Smooth muscle cell (in vitro differentiated cells): ENCODE measurements at regions not wholly inside any gene's neighbourhood (a gene's known extent, or its start where the extent isn't known, plus 50 kb on each side); places are given as distances from the start of the nearest gene placed in this dataset.

Experiments
- DNase-seq: peaks from one replicate; lab custom pipeline; 2025; ENCODE audit not compliant: unreplicated experiment; lab: John Stamatoyannopoulos, UW
- H2AFZ ChIP-seq: fragments of 200-600 bp; sonication (generic); 2 replicates; pipeline ENCODE4 v1.6.0; 2016; ENCODE audit warnings: antibody characterized with exemption, low read depth, mild to moderate bottlenecking
- H3F3A ChIP-seq: fragments of 200-600 bp; sonication (generic); 2 replicates; pipeline ENCODE4 v1.6.0; 2017; ENCODE audit warnings: antibody characterized with exemption, low read depth
- H3K27ac ChIP-seq: fragments of 200-600 bp; sonication (generic); 2 replicates; pipeline ENCODE4 v1.5.1; 2016; ENCODE audit warnings: low read depth, mild to moderate bottlenecking
- H3K27me3 ChIP-seq: fragments of 200-600 bp; sonication (generic); 2 replicates; pipeline ENCODE4 v1.6.1; 2016; ENCODE audit warnings: low read depth, mild to moderate bottlenecking
- H3K36me3 ChIP-seq: fragments of 200-600 bp; sonication (generic); 2 replicates; pipeline ENCODE4 v1.5.1; 2016; ENCODE audit warnings: low read depth
- H3K4me1 ChIP-seq: fragments of 200-600 bp; sonication (generic); 2 replicates; pipeline ENCODE4 v1.5.1; 2016; ENCODE audit warnings: low read depth
- H3K4me2 ChIP-seq: fragments of 200-600 bp; sonication (generic); 2 replicates; pipeline ENCODE4 v1.6.0; 2016; ENCODE audit warnings: mild to moderate bottlenecking
- H3K4me3 ChIP-seq: fragments of 200-600 bp; sonication (generic); 2 replicates; pipeline ENCODE4 v1.5.1; 2016; ENCODE audit warnings: mild to moderate bottlenecking
- H3K79me2 ChIP-seq: fragments of 200-600 bp; sonication (generic); 2 replicates; pipeline ENCODE4 v1.6.0; 2016; ENCODE audit warnings: low read depth, mild to moderate bottlenecking
- H3K9ac ChIP-seq: fragments of 200-600 bp; sonication (generic); 2 replicates; pipeline ENCODE4 v1.6.0; 2016; ENCODE audit warnings: low read depth
- H3K9me3 ChIP-seq: fragments of 200-600 bp; sonication (generic); replicated peaks from 2 replicates; pipeline ENCODE4 v1.5.1; 2016; ENCODE audit warnings: low read depth
- H4K20me1 ChIP-seq: fragments of 200-600 bp; sonication (generic); 2 replicates; pipeline ENCODE4 v1.6.0; 2016; ENCODE audit warnings: low read depth
- WGBS: methylation state at CpG from one replicate; pipeline ENCODE4 v1.1.7; 2016; ENCODE audit warnings: low lambda C conversion rate; 5-methylcytosine and 5-hydroxymethylcytosine counted together
- TF ChIP-seq, protein P1 (sequence below): fragments of 200-600 bp; sonication (generic); IDR thresholded peaks from 2 replicates; pipeline ENCODE4 v1.5.1; 2017; ENCODE audit warnings: borderline replicate concordance, mild to moderate bottlenecking, antibody characterized with exemption; ENCODE audit not compliant: insufficient read depth, poor library complexity, severe bottlenecking

DNA sequence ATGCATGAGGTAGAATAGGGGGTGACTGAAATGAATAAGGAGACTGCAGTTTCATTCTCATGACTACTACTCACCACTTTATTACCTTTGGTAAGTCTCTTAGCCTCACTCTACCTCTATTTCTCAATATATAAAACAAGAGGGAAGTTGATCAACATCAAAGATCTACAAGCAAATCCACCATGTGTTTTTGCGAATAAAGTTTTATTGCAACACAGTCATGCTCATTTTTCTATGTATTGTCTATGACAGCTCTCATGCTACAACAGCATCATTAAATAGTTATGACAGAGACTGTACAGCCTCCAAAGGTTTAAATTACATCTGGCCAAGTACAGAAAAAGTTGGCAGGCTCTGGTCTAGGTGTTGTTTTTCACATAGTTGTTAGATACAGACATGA lies 72.6 kb upstream of the CPEB2 start:
- no peaks in the 10 kb centered on the region for H3K9me3 ChIP-seq
- TF ChIP-seq, protein P1, sequence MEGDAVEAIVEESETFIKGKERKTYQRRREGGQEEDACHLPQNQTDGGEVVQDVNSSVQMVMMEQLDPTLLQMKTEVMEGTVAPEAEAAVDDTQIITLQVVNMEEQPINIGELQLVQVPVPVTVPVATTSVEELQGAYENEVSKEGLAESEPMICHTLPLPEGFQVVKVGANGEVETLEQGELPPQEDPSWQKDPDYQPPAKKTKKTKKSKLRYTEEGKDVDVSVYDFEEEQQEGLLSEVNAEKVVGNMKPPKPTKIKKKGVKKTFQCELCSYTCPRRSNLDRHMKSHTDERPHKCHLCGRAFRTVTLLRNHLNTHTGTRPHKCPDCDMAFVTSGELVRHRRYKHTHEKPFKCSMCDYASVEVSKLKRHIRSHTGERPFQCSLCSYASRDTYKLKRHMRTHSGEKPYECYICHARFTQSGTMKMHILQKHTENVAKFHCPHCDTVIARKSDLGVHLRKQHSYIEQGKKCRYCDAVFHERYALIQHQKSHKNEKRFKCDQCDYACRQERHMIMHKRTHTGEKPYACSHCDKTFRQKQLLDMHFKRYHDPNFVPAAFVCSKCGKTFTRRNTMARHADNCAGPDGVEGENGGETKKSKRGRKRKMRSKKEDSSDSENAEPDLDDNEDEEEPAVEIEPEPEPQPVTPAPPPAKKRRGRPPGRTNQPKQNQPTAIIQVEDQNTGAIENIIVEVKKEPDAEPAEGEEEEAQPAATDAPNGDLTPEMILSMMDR: no peak
- no peak overlapping the region for H3K4me3 ChIP-seq
- no peaks in the 10 kb centered on the region for H4K20me1 ChIP-seq
- no peak overlapping the region for H3K27ac ChIP-seq
- H3K9ac ChIP-seq: no peak overlapping the region
- H3F3A ChIP-seq: no peaks in the 10 kb centered on the region
- H2AFZ ChIP-seq: no peak overlapping the region
- WGBS: 100% methylated on average over 1 of the region's 1 CpG
- H3K79me2 ChIP-seq: no peaks in the 10 kb centered on the region
- H3K4me2 ChIP-seq: no peak overlapping the region
- H3K4me1 ChIP-seq: peaks cover 3% of the 10 kb centered on the region
- no peak for DNase-seq
- H3K36me3 ChIP-seq: no peaks in the 10 kb centered on the region
- no peaks in the 10 kb centered on the region for H3K27me3 ChIP-seq

- 89% methylated on average over 9 of the region's 9 CpGs for WGBS
Observed at GRCh38 chr4:14934704-14935390, 67.4 kb upstream of the CPEB2 start.

GRCh38 chr4:14943749-14944148 lies 58.5 kb upstream of the CPEB2 start:
- WGBS: 68% methylated on average over 7 of the region's 7 CpGs
- no peaks in the 10 kb centered on the region for H4K20me1 ChIP-seq

More at GRCh38 chr4:14934704-14935390, 67.4 kb upstream of the CPEB2 start:
- no peak overlapping the region for H3K27ac ChIP-seq
- H3K4me2 ChIP-seq: no peak overlapping the region
- H4K20me1 ChIP-seq: no peaks in the 10 kb centered on the region
- no peaks in the 10 kb centered on the region for H3F3A ChIP-seq
- H3K9ac ChIP-seq: no peak overlapping the region
- no peak for DNase-seq
- H3K36me3 ChIP-seq: no peaks in the 10 kb centered on the region
- no peak overlapping the region for H3K4me3 ChIP-seq
- no peaks in the 10 kb centered on the region for H3K27me3 ChIP-seq
- TF ChIP-seq, protein P1: no peak
- H3K79me2 ChIP-seq: no peaks in the 10 kb centered on the region
- H2AFZ ChIP-seq: no peak overlapping the region
- H3K4me1 ChIP-seq: no peaks in the 10 kb centered on the region
- H3K9me3 ChIP-seq: no peaks in the 10 kb centered on the region

More at GRCh38 chr4:14943749-14944148, 58.5 kb upstream of the CPEB2 start:
- Histone ChIP-seq H3K27me3 (no peaks in the 10 kb centered on the region), H2AFZ (no peak overlapping the region), H3K4me3 (no peak overlapping the region), H3F3A (no peaks in the 10 kb centered on the region), H3K4me1 (no peaks in the 10 kb centered on the region), H3K9ac (no peak overlapping the region), H3K9me3 (no peaks in the 10 kb centered on the region), H3K27ac (no peak overlapping the region), H3K4me2 (no peak overlapping the region), H3K36me3 (no peaks in the 10 kb centered on the region), H3K79me2 (no peaks in the 10 kb centered on the region)
- DNase-seq: no peak
- TF ChIP-seq, protein P1: no peak
